ENCODE measurements at regions not wholly inside any gene's neighbourhood (a gene's known extent, or its start where the extent isn't known, plus 50 kb on each side); places are given as distances from the start of the nearest gene placed in this dataset.

DNA sequence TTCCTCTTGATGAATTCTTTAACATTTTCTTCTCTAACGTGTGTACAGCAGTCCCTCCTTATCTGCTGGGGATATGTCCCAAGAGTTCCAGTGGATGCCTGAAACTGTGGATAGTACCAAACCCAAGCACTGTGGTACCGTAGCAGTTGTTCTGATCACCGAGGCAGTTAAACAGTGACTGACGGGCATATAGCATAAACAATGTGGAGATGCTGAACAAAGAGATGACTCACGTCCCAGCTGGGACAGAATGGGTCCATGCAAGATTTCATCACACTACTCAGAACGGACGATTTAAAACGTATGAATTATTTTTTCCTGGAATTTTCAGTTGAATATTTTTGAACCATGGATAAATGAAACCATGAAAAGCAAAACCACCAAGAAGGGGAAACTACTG, 54.5 kb upstream of the SPAG16 start:
- TF ChIP-seq ZNF432 (CRISPR knock-in tag; IDR thresholded peaks at IDR 0.05; ENCODE audit: borderline replicate concordance) (no peak), ZBTB33 (CRISPR knock-in tag; IDR thresholded peaks at IDR 0.05) (no peak), ZNF589 (CRISPR knock-in tag; conservative IDR thresholded peaks at IDR 0.05) (no peak), TCF7L2 (IDR thresholded peaks at IDR 0.05; ENCODE audit: low read depth, low read length) (no peak), JUND (CRISPR knock-in tag; IDR thresholded peaks at IDR 0.05) (no peak), CREM (IDR thresholded peaks at IDR 0.05) (no peak), CREM (CRISPR knock-in tag; IDR thresholded peaks at IDR 0.05) (no peak), NR2F1 (CRISPR knock-in tag; IDR thresholded peaks at IDR 0.05) (no peak), RFX1 (IDR thresholded peaks at IDR 0.05) (no peak)
- TF ChIP-seq, protein P1, sequence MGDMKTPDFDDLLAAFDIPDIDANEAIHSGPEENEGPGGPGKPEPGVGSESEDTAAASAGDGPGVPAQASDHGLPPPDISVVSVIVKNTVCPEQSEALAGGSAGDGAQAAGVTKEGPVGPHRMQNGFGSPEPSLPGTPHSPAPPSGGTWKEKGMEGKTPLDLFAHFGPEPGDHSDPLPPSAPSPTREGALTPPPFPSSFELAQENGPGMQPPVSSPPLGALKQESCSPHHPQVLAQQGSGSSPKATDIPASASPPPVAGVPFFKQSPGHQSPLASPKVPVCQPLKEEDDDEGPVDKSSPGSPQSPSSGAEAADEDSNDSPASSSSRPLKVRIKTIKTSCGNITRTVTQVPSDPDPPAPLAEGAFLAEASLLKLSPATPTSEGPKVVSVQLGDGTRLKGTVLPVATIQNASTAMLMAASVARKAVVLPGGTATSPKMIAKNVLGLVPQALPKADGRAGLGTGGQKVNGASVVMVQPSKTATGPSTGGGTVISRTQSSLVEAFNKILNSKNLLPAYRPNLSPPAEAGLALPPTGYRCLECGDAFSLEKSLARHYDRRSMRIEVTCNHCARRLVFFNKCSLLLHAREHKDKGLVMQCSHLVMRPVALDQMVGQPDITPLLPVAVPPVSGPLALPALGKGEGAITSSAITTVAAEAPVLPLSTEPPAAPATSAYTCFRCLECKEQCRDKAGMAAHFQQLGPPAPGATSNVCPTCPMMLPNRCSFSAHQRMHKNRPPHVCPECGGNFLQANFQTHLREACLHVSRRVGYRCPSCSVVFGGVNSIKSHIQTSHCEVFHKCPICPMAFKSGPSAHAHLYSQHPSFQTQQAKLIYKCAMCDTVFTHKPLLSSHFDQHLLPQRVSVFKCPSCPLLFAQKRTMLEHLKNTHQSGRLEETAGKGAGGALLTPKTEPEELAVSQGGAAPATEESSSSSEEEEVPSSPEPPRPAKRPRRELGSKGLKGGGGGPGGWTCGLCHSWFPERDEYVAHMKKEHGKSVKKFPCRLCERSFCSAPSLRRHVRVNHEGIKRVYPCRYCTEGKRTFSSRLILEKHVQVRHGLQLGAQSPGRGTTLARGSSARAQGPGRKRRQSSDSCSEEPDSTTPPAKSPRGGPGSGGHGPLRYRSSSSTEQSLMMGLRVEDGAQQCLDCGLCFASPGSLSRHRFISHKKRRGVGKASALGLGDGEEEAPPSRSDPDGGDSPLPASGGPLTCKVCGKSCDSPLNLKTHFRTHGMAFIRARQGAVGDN (CRISPR knock-in tag; IDR thresholded peaks at IDR 0.05): no peak
